ENCODE measurements at regions not wholly inside any gene's neighbourhood (a gene's known extent, or its start where the extent isn't known, plus 50 kb on each side); places are given as distances from the start of the nearest gene placed in this dataset.

DNA sequence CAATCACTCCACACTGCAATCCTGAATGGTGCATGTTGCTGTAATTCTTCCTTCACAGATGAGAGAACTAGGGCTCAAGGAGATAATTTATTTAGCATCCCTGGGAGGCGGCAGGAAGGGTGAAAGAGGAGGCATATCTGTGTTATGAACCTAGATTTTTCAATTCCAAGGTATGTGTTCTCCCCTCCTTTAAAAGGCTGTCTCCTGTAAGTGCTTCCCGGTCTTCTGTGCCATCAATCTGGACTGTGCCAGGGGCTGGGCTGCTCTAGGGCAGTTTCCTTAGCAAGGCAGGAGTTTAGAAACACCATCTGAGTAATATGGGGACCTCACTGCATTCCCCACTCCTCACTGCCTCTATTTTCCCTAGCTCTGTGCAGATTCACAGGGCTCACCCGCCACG, 185.0 kb downstream of the RFC3 start:
- no peak for DNase-seq (ENCODE audit: low spot score)

DNA sequence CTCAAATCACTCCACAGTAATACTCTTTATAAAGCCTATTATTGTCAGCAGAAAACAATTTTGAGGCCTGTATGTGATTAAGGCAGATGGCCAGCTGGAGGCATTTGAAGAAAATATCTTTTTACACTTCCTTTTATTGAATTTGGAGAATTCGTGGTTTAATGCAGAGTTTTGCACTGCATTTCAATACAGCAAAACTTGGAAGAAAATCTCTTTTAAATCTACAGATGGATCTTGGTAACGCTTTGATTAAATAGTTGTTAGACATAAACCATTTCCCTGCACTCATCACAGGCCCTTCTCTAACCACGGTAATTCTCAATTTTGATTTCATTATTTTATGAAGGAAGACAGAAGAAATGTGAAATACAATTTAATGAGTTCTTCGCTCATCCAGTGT, 185.7 kb downstream of the RFC3 start:
- no peak for DNase-seq (ENCODE audit: low spot score)

DNA sequence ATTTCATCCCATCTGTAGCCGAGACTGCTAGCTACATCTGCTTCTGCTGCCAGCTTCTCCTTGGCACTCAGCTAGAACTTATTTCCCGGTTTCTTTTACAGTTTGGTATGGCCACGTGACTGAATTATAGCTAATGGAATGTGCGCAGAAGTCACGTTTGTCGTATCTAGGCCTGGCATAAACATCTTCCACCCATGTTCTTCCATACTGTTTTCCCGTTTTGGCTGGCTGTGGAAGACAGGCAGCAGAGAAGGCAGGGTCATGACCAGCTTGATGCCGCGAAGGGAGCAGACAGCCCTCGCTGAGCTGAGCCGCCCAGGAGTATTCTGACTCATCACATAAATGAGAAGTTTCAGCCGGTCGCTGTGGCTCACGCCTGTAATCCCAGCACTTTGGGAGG, 186.7 kb downstream of the RFC3 start:
- DNase-seq (ENCODE audit: low spot score): no peak

DNA sequence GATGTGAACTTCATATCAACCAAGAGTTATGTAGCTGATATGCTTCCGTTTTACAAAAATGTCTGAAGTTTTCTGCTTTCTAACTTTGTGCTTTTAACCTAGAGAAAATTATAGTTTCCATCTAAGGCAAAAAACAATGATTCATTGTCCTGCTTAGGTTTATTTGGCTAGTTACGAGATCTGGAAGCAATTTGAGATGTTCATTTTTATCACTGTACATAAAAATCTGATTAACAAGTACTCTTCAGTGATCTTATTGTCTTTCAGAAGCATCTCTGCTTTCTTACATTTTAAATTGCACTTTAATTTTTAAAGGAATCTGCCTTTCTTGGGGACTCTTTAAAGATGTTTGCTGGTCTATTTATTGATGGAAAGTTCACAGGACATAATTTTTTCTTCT, 188.1 kb downstream of the RFC3 start:
- DNase-seq (ENCODE audit: low spot score): no peak

DNA sequence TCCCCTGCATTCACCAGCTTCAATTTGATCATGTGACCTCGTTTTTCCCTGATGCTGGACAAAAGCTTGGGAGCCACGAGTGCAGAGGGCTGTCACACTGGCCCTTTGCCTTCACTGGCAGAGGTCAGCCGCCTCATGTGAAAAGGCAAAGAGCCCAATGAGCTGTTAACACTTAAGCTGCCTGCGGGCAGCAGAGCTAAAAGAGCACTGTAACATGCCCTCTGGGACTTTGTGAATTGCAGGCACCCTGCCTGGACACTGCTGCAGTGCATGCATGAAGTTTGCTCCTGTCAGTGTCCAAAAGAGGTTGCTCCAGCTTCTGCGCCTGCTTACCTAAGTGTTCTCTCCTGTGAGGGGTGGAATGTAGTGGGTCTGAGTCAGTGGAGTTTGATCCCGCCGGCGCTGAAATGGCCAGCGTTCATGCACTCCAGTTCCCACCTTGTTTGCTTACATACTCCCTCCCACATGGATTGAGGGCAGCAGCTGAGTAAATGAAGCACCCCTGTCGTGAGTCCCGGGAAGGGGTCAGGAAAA, 193.7 kb downstream of the RFC3 start:
- DNase-seq (ENCODE audit: low spot score): peak; percentile 10

DNA sequence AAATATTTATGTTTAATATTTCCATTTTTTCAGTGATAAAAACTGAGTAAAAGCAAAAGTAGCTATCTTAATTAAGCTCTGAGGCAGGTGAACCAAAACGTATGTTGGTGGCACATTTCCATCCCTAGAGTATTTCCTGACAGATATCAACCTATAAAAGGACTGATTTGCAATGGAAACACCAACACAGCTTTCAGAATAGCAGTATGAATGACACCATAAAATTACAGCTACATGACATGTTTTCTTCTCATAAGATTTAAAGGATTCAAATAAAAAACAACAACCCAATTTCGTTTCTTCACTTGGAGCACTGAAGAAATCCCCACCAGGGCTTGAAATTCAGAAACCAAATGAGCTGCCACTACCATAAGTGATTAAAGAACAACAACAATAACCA, 194.4 kb downstream of the RFC3 start:
- DNase-seq (ENCODE audit: low spot score): no peak

DNA sequence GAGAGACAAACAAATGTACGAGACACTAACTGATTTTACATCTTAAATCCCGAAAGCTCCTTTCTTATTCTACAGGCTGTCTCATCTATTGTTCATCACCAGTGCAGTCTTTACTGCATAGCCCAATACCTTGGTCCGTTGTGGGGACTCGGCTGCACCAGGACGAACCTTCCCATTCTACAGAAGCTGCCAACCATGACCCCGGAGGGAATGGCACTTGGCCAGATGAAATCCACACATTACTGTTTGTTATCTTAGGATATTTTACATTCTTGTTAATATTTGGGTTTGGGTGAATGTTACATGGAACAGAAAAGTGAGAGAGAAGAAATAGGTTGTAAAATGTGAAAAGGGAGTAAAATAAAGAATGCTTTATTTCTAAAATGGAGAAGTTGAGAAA, 195.1 kb downstream of the RFC3 start:
- DNase-seq (ENCODE audit: low spot score): no peak

DNA sequence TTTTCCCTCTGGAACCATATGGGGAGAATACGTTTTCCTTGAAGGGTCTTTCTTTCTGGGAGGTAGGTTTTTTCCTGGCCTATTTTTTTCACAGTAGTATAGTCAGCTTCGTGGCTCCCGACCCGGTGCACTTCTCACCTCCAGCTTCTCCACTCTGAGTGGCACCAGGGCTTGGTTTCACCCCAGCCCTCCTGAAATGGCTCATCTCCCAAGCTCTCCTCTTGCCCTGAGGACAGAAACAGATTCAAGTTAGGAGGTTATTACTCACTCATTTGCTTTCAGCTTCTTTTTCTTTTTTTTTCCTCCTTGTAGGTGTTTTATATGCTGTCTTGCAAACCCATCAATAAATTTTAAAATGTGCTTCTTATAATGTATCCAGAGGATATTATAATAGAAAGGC, 199.3 kb downstream of the RFC3 start:
- DNase-seq (ENCODE audit: low spot score): no peak

DNA sequence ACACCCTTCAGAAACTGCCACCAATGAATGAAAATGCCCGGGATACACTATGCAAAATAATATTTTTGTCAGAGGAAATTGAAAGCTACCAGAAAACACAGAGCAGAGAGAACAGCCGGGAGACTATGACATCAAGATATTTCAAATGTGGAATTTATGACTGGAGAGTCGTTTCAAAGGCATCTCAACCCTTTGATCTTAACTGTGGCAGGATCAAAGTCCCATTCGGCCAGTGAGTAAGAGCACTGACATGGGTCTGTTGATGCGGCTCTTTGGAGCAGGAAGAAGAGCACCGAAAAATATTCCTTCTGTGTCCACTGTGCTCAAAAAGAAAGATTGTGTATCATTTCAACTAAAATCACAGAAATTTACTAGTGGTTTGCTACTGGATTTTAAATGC, 201.9 kb downstream of the RFC3 start:
- DNase-seq (ENCODE audit: low spot score): no peak

DNA sequence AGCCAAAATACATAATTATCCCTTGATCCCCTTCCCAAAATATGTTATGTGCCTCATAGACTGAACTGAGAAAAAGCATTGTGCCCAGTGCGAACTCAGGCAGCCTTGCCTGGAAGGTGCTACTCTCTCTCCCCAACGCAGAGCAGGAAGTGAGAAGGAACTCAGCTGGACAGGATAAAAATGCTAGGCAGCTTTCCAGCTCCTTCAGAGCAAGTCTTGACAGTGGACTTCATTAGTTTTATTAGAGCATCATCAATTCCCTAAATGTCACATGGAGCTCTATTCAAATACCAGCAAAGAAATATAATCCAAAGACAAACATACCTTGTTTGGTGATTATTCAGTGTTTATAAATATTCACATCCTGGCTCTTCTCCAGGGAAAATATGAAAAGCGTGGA, 202.4 kb downstream of the RFC3 start:
- no peak for DNase-seq (ENCODE audit: low spot score)

DNA sequence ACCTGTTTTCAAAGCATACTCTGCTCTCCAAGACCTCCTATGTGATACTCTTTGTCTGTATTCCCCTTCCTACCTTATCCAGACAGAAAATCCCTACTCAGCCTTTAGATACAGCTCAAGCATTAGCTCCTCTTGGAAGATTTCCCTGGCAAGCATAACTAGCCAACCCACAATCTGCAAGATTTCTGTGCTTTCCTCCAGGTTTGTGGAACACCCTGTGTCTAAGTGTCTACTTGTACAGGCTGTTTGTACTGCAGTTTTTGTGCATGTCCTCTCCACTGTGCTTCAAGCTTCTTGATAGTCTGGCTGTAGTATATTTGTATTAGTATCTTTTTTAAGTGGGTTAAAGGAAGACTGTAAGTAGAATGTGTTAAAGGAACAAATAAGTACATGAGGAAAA, 203.7 kb downstream of the RFC3 start:
- no peak for DNase-seq (ENCODE audit: low spot score)

DNA sequence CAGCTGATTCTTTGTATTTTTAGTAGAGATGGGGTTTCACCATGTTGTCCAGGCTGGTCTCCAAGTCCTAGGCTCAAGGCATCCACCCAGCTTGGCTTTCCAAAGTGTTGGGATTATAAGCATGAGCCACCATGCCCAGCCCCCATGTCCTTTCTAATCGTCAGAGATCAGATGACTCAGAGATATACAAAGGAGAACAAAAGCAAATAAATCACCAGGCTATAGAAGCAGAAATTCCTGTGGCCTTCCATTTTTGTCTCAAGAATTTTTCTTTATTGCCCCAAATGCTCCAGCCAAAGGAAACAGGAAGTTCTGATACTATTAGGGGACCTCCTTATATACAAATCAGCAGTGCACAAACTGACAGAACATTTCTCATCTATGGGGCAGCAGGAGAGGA, 207.8 kb downstream of the RFC3 start:
- no peak for DNase-seq (ENCODE audit: low spot score)

DNA sequence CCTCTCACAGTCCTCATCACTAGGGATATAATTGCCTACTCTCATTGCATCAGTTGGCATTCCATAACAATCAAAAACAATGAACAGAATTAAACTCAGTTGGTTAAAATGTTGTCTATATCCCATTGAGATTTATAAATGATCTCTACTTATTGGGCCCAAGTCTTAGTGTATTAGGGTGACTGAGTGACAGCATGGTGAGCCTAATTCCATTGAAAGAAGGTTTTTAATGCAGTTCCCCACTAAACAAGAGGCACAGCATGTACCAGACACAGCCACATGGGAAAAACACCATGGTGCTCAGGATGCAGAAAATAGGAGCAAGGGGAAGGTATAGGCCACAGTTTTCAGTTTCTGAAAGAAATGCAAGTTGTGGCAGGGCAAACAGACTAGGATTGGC, 208.4 kb downstream of the RFC3 start:
- no peak for DNase-seq (ENCODE audit: low spot score)

DNA sequence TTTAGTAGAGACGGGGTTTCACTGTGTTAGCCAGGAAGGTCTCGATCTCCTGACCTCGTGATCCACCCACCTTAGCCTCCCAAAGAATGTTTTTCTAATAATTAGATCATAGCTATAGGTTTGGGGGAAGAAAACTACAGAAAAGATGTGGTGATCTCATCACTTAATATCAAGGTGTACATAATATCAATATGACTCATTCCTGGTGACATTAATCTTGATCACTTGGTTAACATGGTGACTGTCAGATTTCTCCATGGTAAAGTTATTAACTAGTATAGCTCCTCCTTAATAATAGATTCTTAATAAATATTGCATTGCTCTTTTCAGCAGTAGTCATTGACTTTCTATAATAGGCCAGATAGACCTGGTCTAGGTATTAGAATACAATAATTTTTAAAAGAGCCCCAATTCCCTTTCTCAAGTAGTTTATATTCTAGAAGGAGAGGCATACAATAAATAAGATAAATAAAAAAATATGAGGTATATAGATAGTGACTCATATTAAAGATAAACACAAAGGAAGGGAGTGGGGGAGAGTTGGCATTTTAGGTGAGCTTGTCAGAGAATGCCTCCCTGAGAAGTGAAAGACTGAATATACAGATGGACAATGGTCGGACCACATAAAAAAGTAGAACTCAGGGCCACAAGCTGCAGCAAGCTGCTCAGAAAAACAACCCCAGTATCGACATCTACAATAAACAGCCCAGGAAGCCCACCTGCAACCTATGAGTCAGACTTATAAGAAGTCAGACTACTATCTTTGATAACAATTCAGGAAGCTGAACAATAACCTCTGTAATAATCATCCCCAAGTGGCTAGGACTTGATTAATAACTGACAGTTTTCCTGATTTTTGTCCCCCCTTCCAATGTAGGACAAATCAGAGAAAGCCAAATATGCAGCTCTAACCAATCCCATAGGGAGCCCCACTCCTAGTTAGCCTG, 210.8 kb downstream of the RFC3 start:
- DNase-seq (ENCODE audit: low spot score): no peak

DNA sequence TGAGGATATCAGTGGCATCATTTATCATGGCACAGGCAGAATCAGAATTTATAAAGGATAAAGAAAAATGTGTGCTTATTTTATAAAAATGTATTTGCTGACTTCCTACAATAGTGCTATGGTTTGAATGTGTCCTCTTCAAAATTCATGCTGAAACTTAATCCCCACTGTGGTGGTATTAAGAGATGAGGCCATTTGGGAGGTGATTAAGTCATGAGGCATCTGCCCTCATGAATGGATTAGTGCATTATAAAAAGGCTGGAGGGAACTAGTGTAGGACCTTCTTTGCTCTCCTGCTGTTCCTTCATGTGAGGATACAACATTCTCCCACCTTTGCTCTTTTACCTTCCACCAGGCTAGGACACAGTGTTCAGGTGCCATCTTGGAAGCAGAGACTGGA, 212.8 kb downstream of the RFC3 start:
- no peak for DNase-seq (ENCODE audit: low spot score)

DNA sequence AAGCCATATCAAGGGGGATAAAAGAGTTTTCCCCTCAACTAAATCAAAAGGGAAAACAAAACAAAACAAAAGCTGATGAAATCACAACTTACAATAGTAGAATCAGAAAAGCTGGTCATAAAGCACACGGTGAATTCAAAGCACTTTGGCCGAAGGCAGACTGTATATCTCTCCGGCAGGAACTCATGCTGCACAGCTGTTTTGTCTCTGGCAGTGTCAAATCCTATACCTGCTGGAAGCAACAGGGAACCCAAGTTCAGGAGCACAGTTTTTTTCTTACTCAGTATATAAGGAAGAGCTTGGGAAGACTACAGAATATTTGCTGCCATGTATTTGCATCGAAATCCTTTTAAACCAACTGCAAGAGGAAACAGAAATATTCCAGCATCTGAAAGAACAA, 213.7 kb downstream of the RFC3 start:
- DNase-seq (ENCODE audit: low spot score): no peak

DNA sequence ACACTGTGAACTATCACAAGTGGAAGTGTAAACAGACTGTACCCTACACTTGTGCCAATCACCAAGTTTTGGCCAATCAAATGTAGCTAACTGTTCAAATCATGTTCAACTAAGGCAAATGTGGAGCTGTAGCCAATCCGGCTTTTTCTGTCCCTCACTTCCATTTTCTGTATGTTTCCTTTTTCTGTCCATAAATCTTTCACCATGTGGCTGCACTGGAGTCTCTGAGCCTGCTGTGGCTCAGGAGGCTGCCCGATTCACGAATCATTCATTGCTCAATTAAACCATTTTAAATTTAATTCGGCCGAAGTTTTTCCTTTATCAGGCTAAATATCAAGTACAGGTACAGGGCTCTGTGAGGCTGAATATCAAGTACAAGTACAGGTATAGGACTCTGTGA, 216.5 kb downstream of the RFC3 start:
- DNase-seq (ENCODE audit: low spot score): no peak

DNA sequence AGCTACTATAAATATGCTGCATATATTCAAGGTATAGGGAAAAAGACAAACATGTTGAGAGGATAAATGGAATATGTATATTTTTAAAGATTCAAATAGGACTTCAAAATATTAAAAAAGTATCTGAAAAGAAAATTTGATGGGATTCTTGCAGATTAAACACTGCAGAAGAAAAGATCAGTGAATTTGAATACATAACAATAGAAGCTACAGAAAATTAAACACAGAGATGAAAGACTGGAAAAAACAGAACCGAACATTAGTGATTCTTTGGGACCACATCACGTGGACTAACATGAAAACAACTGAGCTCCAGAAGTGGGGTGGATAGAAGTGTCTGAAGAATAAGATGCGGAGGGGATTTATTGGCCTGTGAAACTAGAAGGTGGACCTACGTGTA, 217.2 kb downstream of the RFC3 start:
- no peak for DNase-seq (ENCODE audit: low spot score)

DNA sequence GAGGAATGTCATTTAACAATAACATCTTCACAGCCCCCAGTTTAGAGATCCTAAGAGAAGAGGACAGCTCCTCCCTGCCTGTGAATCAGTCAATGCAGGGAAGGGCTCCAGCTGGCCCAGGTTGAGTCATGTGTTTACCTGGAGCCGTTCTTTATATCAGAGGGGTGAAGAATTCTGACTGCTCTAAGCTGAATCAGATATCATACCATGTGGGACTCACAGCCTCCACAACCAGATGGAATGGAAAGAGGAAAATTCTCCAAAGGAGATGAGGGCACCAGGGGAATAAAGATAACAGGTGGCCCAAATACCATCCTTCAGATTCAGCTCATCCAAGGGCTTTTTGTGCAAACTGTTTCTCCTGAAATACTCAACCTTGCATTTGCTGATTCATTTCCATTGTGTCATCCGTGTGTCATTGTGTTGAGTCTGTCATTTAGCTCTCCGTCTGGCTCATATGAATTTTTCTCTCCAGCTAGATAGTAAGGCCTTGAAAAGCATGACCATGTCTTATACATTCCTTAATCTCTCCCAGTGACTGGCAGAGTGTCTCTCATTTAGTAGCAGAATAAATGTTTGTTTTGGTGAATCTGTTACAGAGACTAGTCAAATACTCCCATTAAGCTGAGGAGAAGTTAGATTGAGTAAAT, 217.9 kb downstream of the RFC3 start:
- no peak for DNase-seq (ENCODE audit: low spot score)

DNA sequence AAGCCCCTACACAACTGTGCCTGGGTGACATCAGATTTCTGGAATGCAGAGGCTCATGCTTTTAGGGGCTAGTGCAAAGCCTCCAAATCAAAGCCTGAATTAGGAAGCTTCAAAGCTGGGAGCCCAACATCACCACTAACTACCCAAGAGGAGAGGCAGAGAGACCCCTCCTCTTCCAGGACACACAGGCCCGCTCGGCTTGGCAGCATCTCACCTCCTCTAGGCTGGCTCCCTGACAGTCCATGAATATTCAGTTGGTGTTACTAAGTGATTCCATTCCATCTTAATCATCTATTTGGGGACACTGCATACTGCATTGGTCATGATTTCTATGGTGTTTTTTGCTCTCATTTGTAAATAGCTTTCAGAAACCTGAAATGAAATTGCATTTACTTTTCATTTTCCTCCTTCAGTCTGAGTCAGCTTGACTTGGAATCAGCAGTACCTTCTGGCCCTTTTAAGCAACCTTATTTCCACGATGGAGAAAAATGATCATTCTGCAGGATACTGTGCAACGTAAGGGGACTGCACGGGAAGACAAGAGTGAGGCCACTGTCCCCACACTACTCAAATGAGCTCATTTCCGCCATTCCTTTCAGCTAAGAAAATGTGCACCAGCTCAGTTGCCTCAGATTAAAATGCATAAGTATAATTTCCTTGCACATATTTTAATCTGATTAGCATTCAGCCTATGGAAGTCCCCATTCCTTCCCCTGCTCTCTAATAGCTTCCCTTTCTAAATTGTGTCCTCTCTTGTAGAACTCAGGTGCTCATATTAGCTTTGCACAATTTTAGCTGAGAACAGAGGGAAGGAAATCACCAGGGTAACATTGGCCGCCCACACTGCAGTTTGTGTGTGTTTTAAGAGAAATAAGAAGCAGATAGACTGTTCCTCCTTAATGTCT, 219.9 kb downstream of the RFC3 start:
- no peak for DNase-seq (ENCODE audit: low spot score)

DNA sequence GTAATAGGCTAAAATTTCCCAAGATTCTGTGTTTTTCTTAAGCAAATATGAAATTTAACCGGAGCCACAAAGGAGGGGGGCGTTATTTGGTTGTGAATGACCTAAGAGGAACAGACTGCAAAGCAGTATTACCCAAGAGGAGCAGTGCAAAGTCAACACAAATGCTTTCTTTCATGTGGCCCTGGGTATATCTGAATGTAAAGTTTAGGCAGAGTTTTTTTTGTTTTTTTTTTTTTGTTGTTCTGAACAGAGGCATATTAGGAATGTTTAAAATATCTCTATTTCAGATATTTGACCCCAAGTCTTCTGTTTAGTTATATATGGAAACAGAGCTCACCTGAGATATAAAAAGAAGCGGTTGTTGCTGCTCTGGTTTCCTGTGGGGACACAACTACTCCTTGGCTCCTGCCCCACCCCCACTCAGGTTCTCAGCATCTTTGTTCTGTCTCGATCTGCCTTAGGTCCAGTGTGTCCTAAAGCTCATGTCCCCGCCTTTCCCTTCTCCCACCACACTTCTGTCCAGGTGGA, 220.7 kb downstream of the RFC3 start:
- DNase-seq (ENCODE audit: low spot score): no peak

DNA sequence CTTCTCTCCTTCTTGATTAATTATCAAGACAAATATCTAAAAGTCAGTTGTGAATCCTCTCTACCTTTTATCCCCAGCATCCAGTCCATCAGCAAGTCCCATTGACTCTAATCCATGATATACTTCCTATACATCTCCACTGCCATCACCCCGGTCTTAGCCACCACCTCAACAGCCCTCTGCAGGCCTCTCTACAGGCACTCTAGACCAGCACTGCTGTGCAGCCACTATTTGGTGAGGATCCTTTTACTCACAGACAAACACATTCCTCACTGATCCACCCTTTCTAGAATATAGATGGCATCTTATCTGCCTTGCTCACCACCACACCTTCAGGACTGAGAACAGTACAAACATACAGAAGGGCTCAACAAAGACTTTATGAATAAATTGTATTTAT, 221.7 kb downstream of the RFC3 start:
- DNase-seq (ENCODE audit: low spot score): no peak

Measured in cerebellar cortex (tissue), 1 donor.